A673 (cell line): ENCODE measurements at regions not wholly inside any gene's neighbourhood (a gene's known extent, or its start where the extent isn't known, plus 50 kb on each side); places are given as distances from the start of the nearest gene placed in this dataset.

Source experiments
- BruUV-seq: library from RNA; stranded (reverse); fragments of 400-500 nt; replicated peaks from 2 replicates; lab custom pipeline; 2021; lab: Mats Ljungman, UMichigan
- CTCF ChIA-PET: fragments of 300-600 bp; sonication (Branson Sonifier 250); formaldehyde crosslinking; loops from one replicate; lab custom pipeline; 2022; ENCODE audit warnings: antibody characterized with exemption; lab: Charles Lee
- POLR2A ChIA-PET: fragments of 300-600 bp; sonication (Branson Sonifier 250); formaldehyde crosslinking; loops from one replicate; lab custom pipeline; 2022; ENCODE audit warnings: antibody characterized with exemption; ENCODE audit not compliant: low non-redundant PET; lab: Charles Lee
- DNase-seq: peaks from one replicate; pipeline ENCODE4 v3.0.0-alpha.2; 2015; ENCODE audit warnings: low spot score
- H3K27ac ChIP-seq: fragments of 200-600 bp; sonication (generic); 2 replicates; pipeline ENCODE4 v1.5.1; 2016; ENCODE audit warnings: mixed run types, low read depth, mild to moderate bottlenecking, mixed read lengths, antibody characterized with exemption, low read length; ENCODE audit not compliant: poor library complexity, severe bottlenecking
- H3K27me3 ChIP-seq: fragments of 200-600 bp; sonication (generic); replicated peaks from 2 replicates; pipeline ENCODE4 v1.6.1; 2017; ENCODE audit warnings: mixed run types, low read depth, mild to moderate bottlenecking, mixed read lengths, antibody characterized with exemption, low read length; ENCODE audit not compliant: insufficient read depth, poor library complexity
- H3K36me3 ChIP-seq: fragments of 200-600 bp; sonication (generic); 2 replicates; pipeline ENCODE4 v1.6.1; 2016; ENCODE audit warnings: mixed run types, mild to moderate bottlenecking, mixed read lengths, antibody characterized with exemption, low read length; ENCODE audit not compliant: insufficient read depth, poor library complexity, severe bottlenecking
- H3K4me1 ChIP-seq: fragments of 200-600 bp; sonication (generic); 2 replicates; pipeline ENCODE4 v1.6.1; 2017; ENCODE audit warnings: mixed run types, mild to moderate bottlenecking, mixed read lengths, antibody characterized with exemption, low read length; ENCODE audit not compliant: insufficient read depth, poor library complexity, severe bottlenecking
- H3K4me3 ChIP-seq: fragments of 200-600 bp; sonication (generic); 2 replicates; pipeline ENCODE4 v1.5.1; 2016; ENCODE audit warnings: low read depth, mixed run types, mild to moderate bottlenecking, mixed read lengths, low read length; ENCODE audit not compliant: poor library complexity, severe bottlenecking
- H3K9me3 ChIP-seq: fragments of 200-600 bp; sonication (generic); 2 replicates; pipeline ENCODE4 v1.6.1; 2016; ENCODE audit warnings: mixed run types, low read depth, mild to moderate bottlenecking, mixed read lengths, antibody characterized with exemption, low read length; ENCODE audit not compliant: poor library complexity, severe bottlenecking
- EZH2 ChIP-seq: fragments of 200-600 bp; sonication (generic); IDR thresholded peaks from 2 replicates; pipeline ENCODE4 v1.6.1; 2017; ENCODE audit warnings: borderline replicate concordance, low read depth, mild to moderate bottlenecking, mixed read lengths, antibody characterized with exemption, low read length; ENCODE audit not compliant: poor library complexity, severe bottlenecking
- intact Hi-C: fragments of 100-400 bp; cut with micrococcal nuclease; formaldehyde crosslinking; loops from one replicate; pipeline ENCODE4 v1.10.0; 2022; ENCODE audit not compliant: unreplicated experiment
- TF ChIP-seq, protein P1 (sequence below): fragments of 300-800, 200-600 bp; sonication (generic); conservative IDR thresholded peaks from 2 replicates; pipeline ENCODE4 v1.5.1; 2017; ENCODE audit warnings: low read depth, mild to moderate bottlenecking, antibody characterized with exemption, low read length, moderate library complexity, mixed read lengths

- intact Hi-C loops, result loop anchor here (5.0 kb wide), 2 partner anchors 346 to 521 kb away; no protein-coding TSS in a partner anchor
These were observed 188.7 kb downstream of the TTC8 start for GRCh38 chr14:89013098-89013504.

DNA sequence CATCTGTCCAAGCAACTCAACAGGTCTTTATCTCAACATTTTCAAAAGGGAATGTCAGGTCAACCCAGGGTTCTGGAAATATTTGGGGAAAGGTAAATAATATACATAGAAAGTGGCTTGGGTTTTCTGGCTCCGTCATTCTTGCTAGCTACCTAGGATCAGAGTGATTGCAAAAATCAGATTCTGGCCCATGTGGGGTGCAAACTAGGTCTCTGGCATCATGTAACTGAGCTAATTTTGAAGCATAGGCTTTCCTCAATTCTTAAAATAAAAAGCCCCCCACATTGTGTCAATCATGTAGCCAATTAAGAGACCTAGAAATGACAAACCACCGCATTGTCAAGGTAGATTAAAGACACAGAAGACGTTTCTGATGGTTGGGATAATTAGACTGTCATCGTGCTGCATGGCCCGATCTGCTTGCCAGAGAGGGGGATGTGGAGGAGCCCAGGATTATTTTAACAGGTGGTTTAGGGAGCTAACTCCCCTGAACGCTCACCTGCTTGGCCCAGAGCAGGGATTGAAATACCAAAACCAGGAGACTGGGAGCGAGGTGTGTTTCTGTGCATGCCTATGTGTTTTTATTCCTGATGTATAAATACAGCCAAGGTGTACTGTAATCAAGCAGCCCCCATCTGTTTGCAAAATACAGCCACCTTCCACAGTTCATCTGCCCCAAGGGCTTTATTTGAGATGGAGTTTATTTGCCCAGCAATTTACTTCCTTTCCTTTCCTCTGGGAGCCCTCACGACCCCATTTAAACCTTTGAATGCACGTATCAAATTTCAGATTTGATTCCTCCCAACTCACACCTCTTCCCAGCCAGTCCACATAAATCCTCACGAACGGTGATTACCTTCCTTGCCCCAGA is 189.5 kb downstream of the TTC8 start:
- no peak overlapping the region for H3K27ac ChIP-seq
- ChIA-PET CTCF (no interaction called here), POLR2A (no interaction called here)
- intact Hi-C loops, result loop anchor here (5.0 kb wide), 2 partner anchors 347 to 522 kb away; no protein-coding TSS in a partner anchor
- no peaks in the 10 kb centered on the region for H3K27me3 ChIP-seq
- no peak overlapping the region for H3K4me3 ChIP-seq
- no peaks in the 10 kb centered on the region for H3K36me3 ChIP-seq
- no TSS peak for BruUV-seq
- DNase-seq, result no peak
- no peaks in the 10 kb centered on the region for H3K4me1 ChIP-seq
- no peaks in the 10 kb centered on the region for H3K9me3 ChIP-seq
- TF ChIP-seq EZH2, result no peak
- TF ChIP-seq, protein P1, sequence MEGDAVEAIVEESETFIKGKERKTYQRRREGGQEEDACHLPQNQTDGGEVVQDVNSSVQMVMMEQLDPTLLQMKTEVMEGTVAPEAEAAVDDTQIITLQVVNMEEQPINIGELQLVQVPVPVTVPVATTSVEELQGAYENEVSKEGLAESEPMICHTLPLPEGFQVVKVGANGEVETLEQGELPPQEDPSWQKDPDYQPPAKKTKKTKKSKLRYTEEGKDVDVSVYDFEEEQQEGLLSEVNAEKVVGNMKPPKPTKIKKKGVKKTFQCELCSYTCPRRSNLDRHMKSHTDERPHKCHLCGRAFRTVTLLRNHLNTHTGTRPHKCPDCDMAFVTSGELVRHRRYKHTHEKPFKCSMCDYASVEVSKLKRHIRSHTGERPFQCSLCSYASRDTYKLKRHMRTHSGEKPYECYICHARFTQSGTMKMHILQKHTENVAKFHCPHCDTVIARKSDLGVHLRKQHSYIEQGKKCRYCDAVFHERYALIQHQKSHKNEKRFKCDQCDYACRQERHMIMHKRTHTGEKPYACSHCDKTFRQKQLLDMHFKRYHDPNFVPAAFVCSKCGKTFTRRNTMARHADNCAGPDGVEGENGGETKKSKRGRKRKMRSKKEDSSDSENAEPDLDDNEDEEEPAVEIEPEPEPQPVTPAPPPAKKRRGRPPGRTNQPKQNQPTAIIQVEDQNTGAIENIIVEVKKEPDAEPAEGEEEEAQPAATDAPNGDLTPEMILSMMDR, result no peak

More at GRCh38 chr14:89013098-89013504, 188.7 kb downstream of the TTC8 start:
- ChIA-PET CTCF (no interaction called here), POLR2A (no interaction called here)
- H3K9me3 ChIP-seq, result no peaks in the 10 kb centered on the region
- TF ChIP-seq, protein P1, result peak; percentile 45
- no peak for TF ChIP-seq EZH2
- peak; percentile 58 for DNase-seq
- H3K4me3 ChIP-seq, result no peak overlapping the region
- no peak overlapping the region for H3K27ac ChIP-seq
- H3K4me1 ChIP-seq, result no peaks in the 10 kb centered on the region
- no peaks in the 10 kb centered on the region for H3K27me3 ChIP-seq
- no peaks in the 10 kb centered on the region for H3K36me3 ChIP-seq
- BruUV-seq, result no TSS peak

- ChIA-PET CTCF (no interaction called here), POLR2A (no interaction called here)
- H3K27me3 ChIP-seq, result no peaks in the 10 kb centered on the region
- no peak for DNase-seq
- no peak overlapping the region for H3K4me3 ChIP-seq
- H3K4me1 ChIP-seq, result no peaks in the 10 kb centered on the region
- no TSS peak for BruUV-seq
- H3K9me3 ChIP-seq, result no peaks in the 10 kb centered on the region
- H3K27ac ChIP-seq, result no peak overlapping the region
- H3K36me3 ChIP-seq, result no peaks in the 10 kb centered on the region
- TF ChIP-seq, protein P1, result no peak
- TF ChIP-seq EZH2, result no peak
- intact Hi-C loops, result loop anchor here (5.0 kb wide), 2 partner anchors 347 to 522 kb away; no protein-coding TSS in a partner anchor
These were observed 190.1 kb downstream of the TTC8 start for GRCh38 chr14:89014569-89014850.
